H1 (cell line): ENCODE measurements at regions not wholly inside any gene's neighbourhood (a gene's known extent, or its start where the extent isn't known, plus 50 kb on each side); places are given as distances from the start of the nearest gene placed in this dataset.

Source experiments
- CTCF ChIA-PET: fragments of 300-600 bp; sonication (Branson Sonifier 250); formaldehyde crosslinking; loops from one replicate; lab custom pipeline; 2021; ENCODE audit not compliant: partially characterized antibody; lab: Charles Lee
- POLR2A ChIA-PET: fragments of 300-600 bp; sonication (Branson Sonifier 250); formaldehyde crosslinking; loops from one replicate; lab custom pipeline; 2021; ENCODE audit warnings: inconsistent platforms; ENCODE audit not compliant: partially characterized antibody; lab: Charles Lee
- DNase-seq, 2 experiments: peaks; one replicate each; pipeline versions ENCODE4 v3.0.0 to v3.0.0-alpha.2; 2010 to 2022; ENCODE audit warnings: low spot score in 2 of 2, low read depth in 1 of 2, mixed read lengths in 1 of 2
- FAIRE-seq: peaks from 2 replicates; lab custom pipeline; 2011; peaks lifted over from hg19 to GRCh38; lab: Jason Lieb, UNC
- H2AFZ ChIP-seq: 2 replicates; pipeline ENCODE4 v1.8.1; 2012; ENCODE audit warnings: low read length, inconsistent platforms
- H2AK5ac ChIP-seq: 2 replicates; pipeline ENCODE4 v1.6.1; 2013; ENCODE audit warnings: low read depth, low read length
- H2BK120ac ChIP-seq: replicated peaks from 2 replicates; pipeline ENCODE3; 2013; ENCODE audit warnings: low read depth, low read length, inconsistent platforms
- H2BK12ac ChIP-seq: 2 replicates; pipeline ENCODE4 v1.6.1; 2013; ENCODE audit warnings: low read depth, low read length
- H2BK15ac ChIP-seq: 2 replicates; pipeline ENCODE4 v1.6.1; 2013; ENCODE audit warnings: low read length
- H2BK20ac ChIP-seq: 2 replicates; pipeline ENCODE4 v1.6.1; 2013; ENCODE audit warnings: low read length
- H2BK5ac ChIP-seq: 2 replicates; pipeline ENCODE4 v1.6.1; 2013; ENCODE audit warnings: low read depth, low read length
- H3K14ac ChIP-seq: 2 replicates; pipeline ENCODE4 v1.6.1; 2013; ENCODE audit warnings: inconsistent platforms; ENCODE audit not compliant: insufficient read length
- H3K18ac ChIP-seq: 2 replicates; pipeline ENCODE4 v1.6.1; 2013; ENCODE audit warnings: low read length; ENCODE audit errors: extremely low read depth
- H3K23ac ChIP-seq: 2 replicates; pipeline ENCODE4 v1.6.1; 2013; ENCODE audit warnings: inconsistent platforms; ENCODE audit not compliant: insufficient read length
- H3K23me2 ChIP-seq: 2 replicates; pipeline ENCODE4 v1.6.1; 2013; ENCODE audit warnings: low read depth, low read length
- H3K27ac ChIP-seq: 2 replicates; pipeline ENCODE4 v1.6.1; 2011; ENCODE audit warnings: low read depth, low read length, inconsistent platforms
- H3K27me3 ChIP-seq, 4 experiments: replicated peaks in 1 of 4; 1 replicate in 1 of 4; 2 replicates in 3 of 4; pipeline versions ENCODE4 v1.6.1 to v1.8.1; 2011 to 2013; ENCODE audit warnings: low read length in 3 of 4, mild to moderate bottlenecking in 3 of 4, inconsistent platforms in 2 of 4, mixed read lengths in 2 of 4, moderate library complexity in 1 of 4; ENCODE audit not compliant: control insufficient read depth in 3 of 4, insufficient read depth in 3 of 4; ENCODE audit errors: extremely low read depth in 1 of 4
- H3K36me3 ChIP-seq, 4 experiments: 2 replicates each; pipeline versions ENCODE4 v1.6.1 to v1.8.1; 2011 to 2013; ENCODE audit warnings: mild to moderate bottlenecking in 4 of 4, low read length in 3 of 4, moderate library complexity in 2 of 4, control low read depth in 1 of 4, inconsistent platforms in 1 of 4; ENCODE audit not compliant: insufficient read depth in 4 of 4, control insufficient read depth in 2 of 4
- H3K4ac ChIP-seq: replicated peaks from 2 replicates; pipeline ENCODE3; 2013; ENCODE audit warnings: low read length, low read depth, mixed read lengths, inconsistent platforms; ENCODE audit not compliant: insufficient read length
- H3K4me1 ChIP-seq, 4 experiments: replicated peaks in 1 of 4; 1 replicate in 1 of 4; 2 replicates in 3 of 4; pipeline versions ENCODE4 v1.6.1 to v1.8.1; 2011 to 2013; ENCODE audit warnings: low read length in 3 of 4, inconsistent platforms in 2 of 4, mixed read lengths in 1 of 4; ENCODE audit not compliant: insufficient read depth in 4 of 4, control insufficient read depth in 3 of 4
- H3K4me2 ChIP-seq, 2 experiments: 2 replicates each; pipeline versions ENCODE4 v1.6.1 to v1.8.1; 2011 to 2013; ENCODE audit warnings: low read depth in 2 of 2, low read length in 2 of 2, control low read depth in 1 of 2, inconsistent platforms in 1 of 2, mild to moderate bottlenecking in 1 of 2; ENCODE audit not compliant: insufficient read depth in 1 of 2
- H3K4me3 ChIP-seq, 4 experiments: fragments of 200-600, 300-600 bp in 1 of 4; sonication (generic), shearing (Covaris generic), sonication (Bioruptor Twin) in 1 of 4; 2 replicates each; pipeline versions ENCODE4 v1.5.1 to v1.8.1; 2011 to 2016; ENCODE audit warnings: low read length in 4 of 4, low read depth in 3 of 4, control low read depth in 2 of 4, inconsistent platforms in 2 of 4, mild to moderate bottlenecking in 2 of 4, mixed read lengths in 1 of 4, moderate library complexity in 1 of 4; ENCODE audit not compliant: insufficient read depth in 2 of 4; ENCODE audit errors: extremely low read depth in 1 of 4
- H3K56ac ChIP-seq: replicated peaks from 2 replicates; pipeline ENCODE3; 2013; ENCODE audit warnings: low read depth, mild to moderate bottlenecking, mixed read lengths, low read length, inconsistent platforms; ENCODE audit not compliant: insufficient read length
- H3K79me1 ChIP-seq: 2 replicates; pipeline ENCODE4 v1.6.1; 2013; ENCODE audit warnings: low read depth, low read length, control low read depth
- H3K79me2 ChIP-seq, 2 experiments: 2 replicates each; pipeline versions ENCODE4 v1.6.1 to v1.8.1; 2012 to 2013; ENCODE audit warnings: low read length in 2 of 2, mild to moderate bottlenecking in 2 of 2, inconsistent platforms in 1 of 2; ENCODE audit not compliant: insufficient read depth in 2 of 2, control insufficient read depth in 1 of 2
- H3K9ac ChIP-seq, 4 experiments: replicated peaks in 1 of 4; 1 replicate in 1 of 4; 2 replicates in 3 of 4; pipeline versions ENCODE4 v1.6.1 to v1.8.1; 2011 to 2013; ENCODE audit warnings: low read depth in 3 of 4, low read length in 3 of 4, control low read depth in 2 of 4, mild to moderate bottlenecking in 2 of 4, moderate library complexity in 2 of 4, inconsistent platforms in 1 of 4; ENCODE audit errors: extremely low read depth in 1 of 4
- H3K9me3 ChIP-seq, 2 experiments: 2 replicates each; pipeline versions ENCODE4 v1.6.1 to v1.8.1; 2012 to 2013; ENCODE audit warnings: mild to moderate bottlenecking in 2 of 2, moderate library complexity in 2 of 2, control low read depth in 1 of 2, inconsistent platforms in 1 of 2, low read depth in 1 of 2, low read length in 1 of 2, mixed read lengths in 1 of 2; ENCODE audit not compliant: insufficient read depth in 2 of 2
- H4K20me1 ChIP-seq, 2 experiments: replicated peaks in 1 of 2; 2 replicates each; pipeline versions ENCODE3 to v1.8.1; 2011 to 2013; ENCODE audit warnings: inconsistent platforms in 2 of 2, low read length in 2 of 2, mild to moderate bottlenecking in 1 of 2; ENCODE audit not compliant: insufficient read depth in 2 of 2, control insufficient read depth in 1 of 2
- H4K5ac ChIP-seq: 2 replicates; pipeline ENCODE4 v1.6.1; 2013; ENCODE audit warnings: low read length, low read depth, mixed read lengths, inconsistent platforms; ENCODE audit not compliant: insufficient read length
- H4K8ac ChIP-seq: 2 replicates; pipeline ENCODE4 v1.8.0; 2013; ENCODE audit warnings: mild to moderate bottlenecking, moderate library complexity, low read length, inconsistent platforms; ENCODE audit not compliant: insufficient read depth; ENCODE audit errors: extremely low read depth
- H4K91ac ChIP-seq: replicated peaks from 2 replicates; pipeline ENCODE3; 2013; ENCODE audit warnings: low read length, mixed read lengths, inconsistent platforms; ENCODE audit not compliant: insufficient read length
- ASH2L ChIP-seq: fragments of 200-600, 300-600 bp; sonication (generic); IDR thresholded peaks from one replicate; pipeline ENCODE4 v1.7.1; 2017; ENCODE audit warnings: low read length
- GTF2F1 ChIP-seq: IDR thresholded peaks from 2 replicates; pipeline ENCODE4 v1.6.1; 2012; ENCODE audit warnings: low read depth, low read length, improper control_type of control experiment, borderline replicate concordance
- POLR2A ChIP-seq, 2 experiments: IDR thresholded peaks; 1 replicate in 1 of 2; 2 replicates in 1 of 2; pipeline ENCODE4 v1.6.1; 2011; ENCODE audit warnings: low read depth in 2 of 2, low read length in 2 of 2, mild to moderate bottlenecking in 2 of 2; ENCODE audit errors: control extremely low read depth in 1 of 2
- RXRA ChIP-seq: IDR thresholded peaks from 2 replicates; pipeline ENCODE4 v1.6.1; 2011; ENCODE audit warnings: low read depth, mild to moderate bottlenecking, low read length, moderate library complexity; ENCODE audit not compliant: insufficient read depth
- TAF7 ChIP-seq: optimal IDR thresholded peaks from 2 replicates; pipeline ENCODE3; 2011; ENCODE audit warnings: low read depth, mild to moderate bottlenecking, inconsistent platforms, low read length, moderate library complexity, borderline replicate concordance
- TCF12 ChIP-seq: IDR thresholded peaks from 2 replicates; pipeline ENCODE4 v1.6.1; 2011; ENCODE audit warnings: low read depth, mild to moderate bottlenecking, low read length
- WGBS, 2 experiments: shearing (Covaris generic) in 1 of 2; methylation state at CpG; one replicate each; pipeline versions ENCODE4 v1.1.6 to v1.1.7; 2013 to 2015; ENCODE audit warnings: low lambda C conversion rate in 2 of 2, mixed read lengths in 2 of 2, inconsistent platforms in 1 of 2, low coverage in 1 of 2, missing lambda C conversion rate in 1 of 2; ENCODE audit not compliant: insufficient replicate concordance in 2 of 2, insufficient coverage in 1 of 2, insufficient read length in 1 of 2; ENCODE audit errors: extremely low coverage in 1 of 2, missing lambda C conversion rate in 1 of 2; 5-methylcytosine and 5-hydroxymethylcytosine counted together

DNA sequence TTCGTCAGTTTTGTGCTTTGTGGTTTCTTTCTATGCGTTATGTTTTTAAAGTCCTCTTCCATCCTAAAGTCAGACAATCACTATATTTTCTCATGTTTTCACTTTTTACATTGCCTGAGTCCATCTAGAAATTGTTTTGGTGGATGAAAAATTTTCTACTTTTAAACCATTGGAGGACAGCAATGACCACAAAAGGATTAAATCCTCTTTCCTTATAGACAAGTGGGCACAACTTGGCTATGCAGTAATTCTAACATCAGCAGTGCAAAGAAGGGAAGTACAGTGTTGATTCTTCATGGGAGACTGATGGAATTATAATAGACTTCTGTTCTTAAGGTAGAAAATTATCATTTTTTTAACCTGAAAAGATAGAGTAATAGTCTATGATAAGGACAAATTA lies 75.5 kb downstream of the PALM2AKAP2 start:
- Histone ChIP-seq H2AK5ac (no peak overlapping the region), H2BK5ac (no peak overlapping the region), H3K79me1 (no peaks in the 10 kb centered on the region; the same call in 1 of the 2 replicates), H3K56ac (no peak overlapping the region), H3K14ac (no peak overlapping the region), H4K8ac (no peak overlapping the region), H3K79me2 (no peaks in the 10 kb centered on the region), H3K18ac (no peak overlapping the region), H3K27ac (no peak overlapping the region), H2BK12ac (no peak overlapping the region), H3K36me3 (no peaks in the 10 kb centered on the region), H4K91ac (no peak overlapping the region), H2BK15ac (no peak overlapping the region), H3K4me2 (no peak overlapping the region), H3K4me3 (no peak overlapping the region), H3K9me3 (no peaks in the 10 kb centered on the region), H3K4me1 (peaks cover 0 to 4% (median 1%) of the 10 kb centered on the region in 4 experiments; a peak in 3 of 7 replicates), H2AFZ (no peak overlapping the region), H4K20me1 (no peaks in the 10 kb centered on the region), H2BK20ac (no peak overlapping the region), H3K23ac (no peak overlapping the region), H4K5ac (no peak overlapping the region), H3K27me3 (no peaks in the 10 kb centered on the region), H2BK120ac (no peak overlapping the region), H3K4ac (no peak overlapping the region), H3K23me2 (no peaks in the 10 kb centered on the region; the same call in 1 of the 2 replicates), H3K9ac (no peak overlapping the region)
- ChIA-PET POLR2A (interaction anchor here (1.0 kb wide), 1 partner anchor 13 kb away, joined by 3 read pairs; no protein-coding TSS in a partner anchor), CTCF (interaction anchor here (1.4 to 2.1 kb wide), 2 partner anchors 13 to 101 kb away, joined by 3 to 7 read pairs; no protein-coding TSS in a partner anchor)
- TF ChIP-seq ASH2L (no peak), GTF2F1 (no peak), TAF7 (no peak), POLR2A (IDR thresholded peaks at IDR 0.05; ENCODE audit: control extremely low read depth in 1 of 2, low read depth in 2 of 2, low read length in 2 of 2) (no peak), RXRA (no peak), TCF12 (no peak)
- FAIRE-seq, result no peak
- DNase-seq, result no peak
- WGBS, 2 experiments, result 94% methylated on average over 2 of the region's 2 CpGs; no CpG with 5 or more reads in 1 of the 2 experiments
